ENCODE measurements at regions not wholly inside any gene's neighbourhood (a gene's known extent, or its start where the extent isn't known, plus 50 kb on each side); places are given as distances from the start of the nearest gene placed in this dataset.

- Histone ChIP-seq H3K27ac (no peak overlapping the region), H3K9me3 (no peaks in the 10 kb centered on the region), H3K4me2 (no peak overlapping the region), H3K4me1 (peaks cover 10% of the 10 kb centered on the region), H3K4me3 (no peak overlapping the region)
- no peak for ATAC-seq
- WGBS (ENCODE audit: missing lambda C conversion rate), result 85% methylated on average over 5 of the region's 5 CpGs
- no peak for FAIRE-seq
- TF ChIP-seq FOXS1 (CRISPR knock-in tag; IDR thresholded peaks at IDR 0.05) (no peak), CBX2 (IDR thresholded peaks at IDR 0.05; ENCODE audit: borderline replicate concordance, low read depth) (no peak), E2F6 (IDR thresholded peaks at IDR 0.05; ENCODE audit: borderline replicate concordance, low read depth) (no peak)
- POLR2A ChIA-PET, result no interaction called here
- CTCF ChIA-PET, result interaction anchor here (1.4 kb wide), 1 partner anchor 13 kb away, joined by 3 read pairs; no protein-coding TSS in a partner anchor
- DNase-seq (ENCODE audit: low read depth in 1 of 2, low spot score in 1 of 2), result no peak
These were observed 368.8 kb upstream of the SASH1 start for GRCh38 chr6:147973806-147974205.

DNA sequence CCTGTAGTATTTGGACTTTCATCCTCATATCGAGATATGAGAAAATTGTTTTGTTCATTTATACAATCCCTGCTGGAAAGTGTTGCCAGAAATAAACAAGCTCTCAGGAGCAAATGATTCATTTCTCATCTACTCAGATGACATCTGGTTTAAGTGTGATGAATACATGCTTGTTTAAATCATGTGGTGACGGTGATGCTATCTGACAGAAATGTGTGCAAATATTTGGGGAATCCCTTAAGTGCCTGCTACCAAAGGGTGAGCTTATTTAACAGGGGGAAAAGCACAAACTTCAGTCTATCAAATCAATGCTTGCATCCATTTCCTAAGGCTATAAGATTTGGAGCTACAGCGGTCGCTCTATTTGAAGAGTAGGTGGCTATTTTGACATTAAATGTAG lies 368.3 kb upstream of the SASH1 start:
- H3K27ac ChIP-seq, result no peak overlapping the region
- WGBS (ENCODE audit: missing lambda C conversion rate), result 29% methylated on average over 4 of the region's 4 CpGs
- no peak overlapping the region for H3K4me3 ChIP-seq
- FAIRE-seq, result no peak
- peak in 1 of 2 experiments; percentile 9 for DNase-seq (ENCODE audit: low read depth in 1 of 2, low spot score in 1 of 2)
- TF ChIP-seq CHD2 (IDR thresholded peaks at IDR 0.05; ENCODE audit: low read length, partially characterized antibody) (no peak), FOXS1 (CRISPR knock-in tag; IDR thresholded peaks at IDR 0.05) (no peak), NFE2L2 (conservative IDR thresholded peaks at IDR 0.05; ENCODE audit: low read length) (no peak), POLR2A (IDR thresholded peaks at IDR 0.05; ENCODE audit: low read length) (no peak), MAFK (IDR thresholded peaks at IDR 0.05; ENCODE audit: partially characterized antibody) (no peak), ZNF302 (CRISPR knock-in tag; IDR thresholded peaks at IDR 0.05) (no peak), HDAC2 (IDR thresholded peaks at IDR 0.05) (no peak), PHF8 (IDR thresholded peaks at IDR 0.05; ENCODE audit: borderline replicate concordance, low read depth) (no peak)
- TF ChIP-seq, protein P1, sequence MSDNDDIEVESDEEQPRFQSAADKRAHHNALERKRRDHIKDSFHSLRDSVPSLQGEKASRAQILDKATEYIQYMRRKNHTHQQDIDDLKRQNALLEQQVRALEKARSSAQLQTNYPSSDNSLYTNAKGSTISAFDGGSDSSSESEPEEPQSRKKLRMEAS (IDR thresholded peaks at IDR 0.05), result no peak
- ATAC-seq, result peak in 1 of 2 experiments; percentile 50; a peak in 1 of 6 replicates
- H3K4me2 ChIP-seq, result peak overlapping the region; percentile 34; the same call in 2 of the 3 replicates
- H3K4me1 ChIP-seq, result peaks cover 10% of the 10 kb centered on the region
- ChIA-PET POLR2A (no interaction called here), CTCF (no interaction called here)
- H3K9me3 ChIP-seq, result no peaks in the 10 kb centered on the region

DNA sequence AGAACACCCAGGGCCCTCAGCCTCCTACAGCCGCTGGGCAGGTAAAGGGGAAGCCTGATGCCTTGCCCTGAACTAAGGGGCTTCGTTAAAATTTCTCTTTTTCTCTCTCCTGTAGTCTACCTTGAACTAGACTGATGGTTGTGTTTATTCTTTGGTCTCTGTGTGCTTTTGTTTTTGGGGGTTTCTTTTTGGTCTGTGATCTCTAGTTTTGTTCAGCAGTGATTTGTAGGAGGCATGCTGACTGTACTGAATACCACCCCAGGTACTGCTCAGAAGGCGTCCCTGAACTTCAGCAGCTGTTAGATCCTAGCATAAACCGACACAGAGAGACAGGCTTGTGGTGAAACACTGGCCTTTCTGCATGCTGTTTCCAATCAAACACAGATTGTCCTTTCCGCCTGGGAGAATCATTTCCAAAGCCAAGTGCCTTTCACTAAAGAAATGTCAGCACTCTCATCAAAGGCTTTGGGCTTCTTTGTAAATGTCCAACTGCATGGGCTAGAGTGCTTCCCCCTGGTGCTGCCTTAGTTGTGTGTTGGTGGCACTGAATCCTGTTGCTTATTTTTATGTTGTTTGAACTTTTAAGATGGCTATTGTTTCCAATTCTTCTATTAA lies 364.7 kb upstream of the SASH1 start:
- POLR2A ChIA-PET, result no interaction called here
- no peak for FAIRE-seq

More for the DNA sequence above, 364.7 kb upstream of the SASH1 start:
- 64% methylated on average over 5 of the region's 5 CpGs for WGBS (ENCODE audit: missing lambda C conversion rate)
- Histone ChIP-seq H3K4me2 (no peak overlapping the region), H3K4me3 (no peak overlapping the region), H3K27ac (no peak overlapping the region), H3K9me3 (no peaks in the 10 kb centered on the region), H3K4me1 (peaks cover 10% of the 10 kb centered on the region)
- DNase-seq (ENCODE audit: low read depth in 1 of 2, low spot score in 1 of 2) (no peak), ATAC-seq (no peak)
- CTCF ChIA-PET, result no interaction called here
- TF ChIP-seq NR3C1 (IDR thresholded peaks at IDR 0.05), result no peak
- no peak for TF ChIP-seq TFCP2L1 (CRISPR knock-in tag; IDR thresholded peaks at IDR 0.05)
- no peak for TF ChIP-seq EHF (CRISPR knock-in tag; IDR thresholded peaks at IDR 0.05)
- TF ChIP-seq POLR2AphosphoS2 (conservative IDR thresholded peaks at IDR 0.05; ENCODE audit: low read length), result no peak
- no peak for TF ChIP-seq FOSB (CRISPR knock-in tag; IDR thresholded peaks at IDR 0.05)
- TF ChIP-seq MYC (IDR thresholded peaks at IDR 0.05; ENCODE audit: borderline replicate concordance, low read length), result no peak
- no peak for TF ChIP-seq E2F6 (IDR thresholded peaks at IDR 0.05; ENCODE audit: borderline replicate concordance, low read depth)
- no peak for TF ChIP-seq ZSCAN20 (CRISPR knock-in tag; IDR thresholded peaks at IDR 0.05)
- no peak for TF ChIP-seq BHLHE40 (IDR thresholded peaks at IDR 0.05; ENCODE audit: low read depth, low read length)
- TF ChIP-seq ZC3H11A (IDR thresholded peaks at IDR 0.05), result no peak
- TF ChIP-seq, protein P1 (IDR thresholded peaks at IDR 0.05), result no peak
- no peak for TF ChIP-seq NPAS2 (CRISPR knock-in tag; IDR thresholded peaks at IDR 0.05; ENCODE audit: borderline replicate concordance)
- no peak for TF ChIP-seq KDM5A (IDR thresholded peaks at IDR 0.05)
- TF ChIP-seq, protein P2, sequence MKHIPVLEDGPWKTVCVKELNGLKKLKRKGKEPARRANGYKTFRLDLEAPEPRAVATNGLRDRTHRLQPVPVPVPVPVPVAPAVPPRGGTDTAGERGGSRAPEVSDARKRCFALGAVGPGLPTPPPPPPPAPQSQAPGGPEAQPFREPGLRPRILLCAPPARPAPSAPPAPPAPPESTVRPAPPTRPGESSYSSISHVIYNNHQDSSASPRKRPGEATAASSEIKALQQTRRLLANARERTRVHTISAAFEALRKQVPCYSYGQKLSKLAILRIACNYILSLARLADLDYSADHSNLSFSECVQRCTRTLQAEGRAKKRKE (CRISPR knock-in tag; IDR thresholded peaks at IDR 0.05; ENCODE audit: low read depth), result no peak
- TF ChIP-seq ZNF302 (CRISPR knock-in tag; IDR thresholded peaks at IDR 0.05), result no peak
- no peak for TF ChIP-seq FOXS1 (CRISPR knock-in tag; IDR thresholded peaks at IDR 0.05)
- TF ChIP-seq NFE2L2 (conservative IDR thresholded peaks at IDR 0.05; ENCODE audit: low read length), result no peak
- TF ChIP-seq MAZ (IDR thresholded peaks at IDR 0.05; ENCODE audit: borderline replicate concordance, low read depth, low read length), result no peak
- no peak for TF ChIP-seq CEBPB (IDR thresholded peaks at IDR 0.05)
